HG02852 (cell line): ENCODE measurements at regions not wholly inside any gene's neighbourhood (a gene's known extent, or its start where the extent isn't known, plus 50 kb on each side); places are given as distances from the start of the nearest gene placed in this dataset.

Experiments used
- ATAC-seq: cut with Tn5 transposase; IDR thresholded peaks from one replicate; pipeline ENCODE4 v1.9.1; 2021; ENCODE audit warnings: mild to moderate bottlenecking, moderate library complexity; ENCODE audit not compliant: unreplicated experiment

DNA sequence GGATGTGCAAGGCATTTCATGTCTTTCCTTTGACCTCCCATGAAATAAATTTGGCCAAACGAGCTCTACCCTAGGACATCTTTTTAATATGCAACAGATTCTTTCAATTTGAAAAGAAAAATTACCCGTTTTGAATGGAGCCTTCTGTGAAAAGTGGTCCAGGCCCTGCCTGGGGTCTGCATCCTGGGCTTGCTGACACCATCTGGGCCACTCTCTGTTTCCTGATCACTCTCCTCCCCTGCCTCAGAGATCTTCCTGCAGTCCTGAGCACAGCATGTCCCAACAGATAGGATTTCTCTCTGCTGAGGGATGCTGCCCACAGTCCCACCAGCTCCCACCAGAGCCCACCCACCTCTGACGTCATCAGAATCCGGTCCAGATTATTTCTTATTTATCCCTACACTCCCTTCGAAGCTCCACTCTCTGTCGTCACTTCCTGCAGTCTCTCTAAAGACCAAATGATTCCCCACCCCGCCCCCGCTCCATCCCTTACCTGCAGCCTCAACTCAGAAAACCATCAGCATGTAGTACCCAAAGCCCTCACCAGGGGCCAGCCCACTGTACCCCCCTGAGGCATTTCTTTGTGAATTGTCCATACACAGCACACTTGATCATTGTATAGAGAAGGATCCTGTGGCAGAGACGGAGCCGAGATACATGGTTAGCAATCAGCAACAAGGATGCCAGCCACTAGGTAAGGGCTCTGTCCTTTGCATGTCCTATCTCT is 192.1 kb upstream of the MGMT start:
- ATAC-seq = no peak

DNA sequence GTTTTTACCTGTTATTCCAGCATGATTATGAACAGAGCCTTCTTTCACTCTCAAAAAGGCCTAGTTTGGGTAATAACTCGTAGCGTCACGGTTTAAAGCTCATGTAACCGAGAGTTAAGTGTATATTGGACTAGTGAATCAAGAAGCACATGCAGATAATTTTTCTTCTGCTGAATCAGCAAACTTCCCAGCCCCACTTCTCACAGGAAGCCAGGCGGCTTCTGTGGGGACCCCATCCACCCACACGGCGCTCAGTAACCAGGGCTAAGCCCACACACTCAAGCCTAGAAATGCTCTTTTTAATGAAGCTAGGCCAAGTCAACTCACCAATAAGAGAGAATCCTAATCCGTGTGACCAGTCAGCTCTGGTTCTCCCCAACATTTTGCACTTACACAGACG is 191.2 kb upstream of the MGMT start:
- no peak for ATAC-seq

DNA sequence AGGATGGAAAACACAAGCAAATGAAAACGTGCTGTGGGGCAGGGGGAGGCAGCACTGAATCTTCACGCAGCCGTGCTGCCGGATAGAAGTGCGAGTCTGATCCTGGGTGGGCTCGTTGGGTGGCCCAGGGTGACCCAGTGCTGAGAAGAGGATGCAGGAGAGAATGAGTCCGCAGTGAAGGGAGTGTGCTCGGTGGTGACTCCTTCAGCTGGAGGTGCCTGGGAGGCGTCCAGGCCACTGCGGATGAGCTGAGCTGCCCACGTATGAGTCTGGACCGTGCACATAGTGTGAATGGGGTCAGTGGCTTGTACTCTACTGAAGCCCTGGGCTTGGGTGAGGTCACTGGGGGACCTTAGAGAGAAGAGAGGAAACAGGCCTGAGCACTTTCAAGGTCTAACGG is 190.0 kb upstream of the MGMT start:
- ATAC-seq = no peak

DNA sequence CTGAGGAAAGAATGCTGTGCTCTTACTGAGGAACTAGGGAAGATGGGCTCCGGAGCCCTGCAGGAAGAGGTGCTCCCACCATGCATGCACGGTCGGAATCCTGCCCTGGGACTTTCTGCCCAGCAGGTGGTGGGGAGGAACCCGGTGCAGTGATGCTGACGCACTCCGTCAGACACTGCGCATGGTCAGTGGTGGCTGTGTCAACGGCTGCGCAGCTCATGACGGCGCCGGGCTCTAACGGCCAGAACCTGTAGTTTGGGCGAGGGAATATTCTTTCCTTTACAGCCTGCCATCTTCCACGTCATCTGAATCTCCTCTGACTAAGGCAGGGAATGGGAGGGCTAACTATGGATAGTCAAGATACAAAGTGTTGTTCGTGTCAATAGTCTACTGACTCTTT is 189.2 kb upstream of the MGMT start:
- ATAC-seq = no peak

DNA sequence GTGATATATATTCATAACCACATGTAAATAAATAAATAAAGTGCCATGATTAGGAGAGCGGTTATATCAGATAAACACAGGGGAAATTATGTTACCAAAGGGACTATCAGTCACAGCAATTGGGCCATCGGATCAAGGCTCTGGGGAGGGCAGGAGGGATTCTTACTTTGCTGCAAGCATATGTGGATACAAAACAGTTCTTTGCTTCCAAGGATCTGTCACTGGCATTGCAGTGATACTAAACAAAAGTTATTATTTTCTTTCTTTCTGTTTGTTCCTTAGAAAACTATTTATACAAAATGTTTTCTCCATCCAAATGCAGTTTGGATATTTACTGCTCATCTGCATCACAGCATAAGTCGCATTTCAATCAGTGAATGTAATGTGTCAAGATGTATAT is 188.4 kb upstream of the MGMT start:
- no peak for ATAC-seq

GRCh38 chr10:129279446-129280154 is 187.4 kb upstream of the MGMT start:
- no peak for ATAC-seq

- ATAC-seq = no peak
Observed at GRCh38 chr10:129280155-129280502, 186.9 kb upstream of the MGMT start.

GRCh38 chr10:129280908-129281586 is 186.0 kb upstream of the MGMT start:
- ATAC-seq = no peak

DNA sequence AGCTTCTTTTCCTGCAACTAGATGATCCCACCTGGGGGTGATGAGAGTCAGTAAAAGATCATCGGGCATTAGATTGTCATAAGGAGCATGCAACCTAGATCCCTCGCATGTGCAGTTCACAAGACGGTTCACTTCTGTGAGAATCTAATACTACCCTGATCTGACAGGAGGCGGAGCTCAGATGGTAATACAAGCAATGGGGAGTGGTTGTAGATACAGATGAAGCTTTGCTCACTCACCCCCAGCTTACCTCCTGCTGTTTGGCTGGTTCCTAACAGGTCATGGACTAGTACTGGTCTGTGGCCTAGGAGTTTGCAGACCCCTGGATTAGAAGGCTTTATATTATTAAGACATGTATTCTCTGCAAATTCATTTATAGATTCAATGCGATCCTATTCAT is 181.6 kb upstream of the MGMT start:
- ATAC-seq = no peak

GRCh38 chr10:129288999-129289584 is 177.9 kb upstream of the MGMT start:
- ATAC-seq = no peak

DNA sequence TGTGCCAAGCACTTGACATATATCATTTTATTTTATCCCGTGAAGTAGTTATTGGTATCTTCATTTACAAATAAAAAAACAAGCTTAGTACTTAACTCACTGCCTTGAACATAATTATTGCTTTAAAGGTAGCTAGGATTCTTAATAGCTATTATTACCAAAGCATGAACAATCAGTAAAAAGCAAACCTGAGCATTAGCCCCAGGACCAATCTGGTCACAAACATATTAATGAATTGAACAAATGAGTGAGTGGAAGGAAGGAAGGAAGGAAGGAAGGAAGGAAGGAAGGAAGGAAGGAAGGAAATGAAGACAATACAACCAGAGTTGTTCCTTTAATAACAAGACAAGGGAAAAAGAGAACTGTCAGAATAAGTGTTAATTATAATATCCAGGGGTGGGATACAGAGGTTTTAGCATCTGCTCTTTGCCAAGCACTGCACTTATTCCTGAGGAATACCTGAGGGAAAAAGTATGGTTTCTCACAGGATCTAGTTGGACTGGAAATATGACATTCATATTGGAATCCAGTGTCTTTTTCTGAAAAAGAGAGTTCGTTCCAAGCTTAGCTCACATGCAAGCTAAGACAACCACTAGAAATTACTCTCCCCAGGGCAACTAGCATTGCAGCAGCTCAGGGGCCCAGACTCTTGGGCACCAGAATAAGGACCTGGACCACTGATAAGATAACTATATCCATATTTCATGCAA is 172.9 kb upstream of the MGMT start:
- ATAC-seq = no peak

DNA sequence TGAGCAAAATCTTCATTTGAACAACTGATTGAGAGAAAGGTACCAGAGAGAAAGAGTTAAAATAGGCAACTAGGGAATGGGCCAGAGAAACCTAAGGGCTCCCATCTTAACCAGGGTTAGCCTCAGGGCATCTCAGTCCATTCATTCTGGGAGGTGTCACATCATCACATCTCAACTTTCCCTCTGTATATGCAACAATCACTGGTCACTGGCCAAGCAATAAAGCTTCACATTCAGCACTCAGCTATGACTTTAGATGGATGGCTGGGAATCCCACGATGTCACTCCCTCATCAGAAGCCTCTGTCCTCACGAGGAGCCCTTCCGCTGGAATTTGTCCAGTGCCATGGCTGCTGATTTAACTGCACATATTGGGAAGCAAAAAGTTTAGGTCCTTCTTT is 172.1 kb upstream of the MGMT start:
- no peak for ATAC-seq

GRCh38 chr10:129305046-129305445 is 162.0 kb upstream of the MGMT start:
- no peak for ATAC-seq

GRCh38 chr10:129307141-129307540 is 159.9 kb upstream of the MGMT start:
- no peak for ATAC-seq

GRCh38 chr10:129308953-129309564 is 158.0 kb upstream of the MGMT start:
- ATAC-seq = no peak

- ATAC-seq = no peak
Observed at GRCh38 chr10:129309565-129309964, 157.5 kb upstream of the MGMT start.

- ATAC-seq = no peak
Observed at GRCh38 chr10:129310881-129311280, 156.2 kb upstream of the MGMT start.

GRCh38 chr10:129319934-129320333 is 147.1 kb upstream of the MGMT start:
- ATAC-seq = no peak

DNA sequence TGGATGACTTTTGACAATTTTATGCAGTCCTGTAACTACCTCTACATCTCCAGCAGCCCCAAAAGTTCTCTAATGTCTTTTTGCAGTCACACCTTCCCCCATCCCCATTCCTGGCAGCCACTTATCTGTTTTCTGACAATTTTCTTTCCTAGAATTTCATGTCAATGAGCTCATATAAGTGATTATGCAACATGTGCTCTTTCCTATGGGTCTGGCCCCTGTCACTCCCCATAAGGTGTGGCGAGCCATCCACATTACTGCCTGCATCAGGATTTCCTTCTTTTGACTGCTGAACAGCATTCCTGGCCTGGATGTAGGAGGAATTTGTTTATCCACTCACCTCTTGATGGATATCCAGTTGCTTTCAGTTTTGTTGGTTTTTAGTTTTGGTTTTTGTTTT is 146.7 kb upstream of the MGMT start:
- ATAC-seq = no peak

- ATAC-seq = no peak
Observed at GRCh38 chr10:129321727-129322126, 145.3 kb upstream of the MGMT start.
